PC-9 (cell line): ENCODE measurements at regions not wholly inside any gene's neighbourhood (a gene's known extent, or its start where the extent isn't known, plus 50 kb on each side); places are given as distances from the start of the nearest gene placed in this dataset.

Source experiments
- BruUV-seq: library from RNA; stranded (reverse); fragments of 400-500 nt; replicated peaks from 2 replicates; lab custom pipeline; 2021; lab: Mats Ljungman, UMichigan
- CTCF ChIA-PET: fragments of 300-600 bp; sonication (Branson Sonifier 250); formaldehyde crosslinking; loops from one replicate; lab custom pipeline; 2022; ENCODE audit warnings: antibody characterized with exemption; lab: Charles Lee
- POLR2A ChIA-PET: fragments of 300-600 bp; sonication (Branson Sonifier 250); formaldehyde crosslinking; loops from one replicate; lab custom pipeline; 2022; ENCODE audit warnings: antibody characterized with exemption; ENCODE audit not compliant: unreplicated experiment; lab: Charles Lee
- DNase-seq, 2 experiments: peaks; one replicate each; pipeline versions ENCODE4 v3.0.0 to v3.0.0-alpha.2; 2015 to 2022; ENCODE audit warnings: mixed read lengths in 1 of 2
- H2AFZ ChIP-seq: fragments of 200-600 bp; sonication (generic); 2 replicates; pipeline ENCODE4 v1.8.1; 2017; ENCODE audit warnings: antibody characterized with exemption
- H3F3A ChIP-seq: fragments of 200-600 bp; sonication (generic); 2 replicates; pipeline ENCODE4 v1.8.1; 2017; ENCODE audit warnings: antibody characterized with exemption, mild to moderate bottlenecking, low read depth; ENCODE audit not compliant: insufficient read depth
- H3K27ac ChIP-seq: fragments of 200-600 bp; sonication (generic); 2 replicates; pipeline ENCODE4 v1.6.1; 2016; ENCODE audit warnings: mixed run types
- H3K27me3 ChIP-seq: fragments of 200-600 bp; sonication (generic); 2 replicates; pipeline ENCODE4 v1.6.1; 2016; ENCODE audit warnings: low read depth, mixed run types; ENCODE audit not compliant: insufficient read depth
- H3K36me3 ChIP-seq: fragments of 200-600 bp; sonication (generic); 2 replicates; pipeline ENCODE4 v1.6.1; 2016; ENCODE audit warnings: low read depth, mixed run types
- H3K4me1 ChIP-seq: fragments of 200-600 bp; sonication (generic); replicated peaks from 2 replicates; pipeline ENCODE4 v1.6.1; 2016; ENCODE audit warnings: mixed run types; ENCODE audit not compliant: insufficient read depth
- H3K4me2 ChIP-seq: fragments of 200-600 bp; sonication (generic); 2 replicates; pipeline ENCODE4 v1.6.1; 2017; ENCODE audit warnings: mixed run types
- H3K4me3 ChIP-seq: fragments of 200-600 bp; sonication (generic); 2 replicates; pipeline ENCODE4 v1.6.1; 2016; ENCODE audit warnings: mixed run types
- H3K79me2 ChIP-seq: fragments of 200-600 bp; sonication (generic); 2 replicates; pipeline ENCODE4 v1.6.1; 2017; ENCODE audit warnings: low read depth, mixed run types
- H3K9me2 ChIP-seq: fragments of 200-600 bp; sonication (generic); 2 replicates; pipeline ENCODE4 v1.8.1; 2017; ENCODE audit warnings: mild to moderate bottlenecking; ENCODE audit not compliant: insufficient read depth
- H3K9me3 ChIP-seq: fragments of 200-600 bp; sonication (generic); 2 replicates; pipeline ENCODE4 v1.8.1; 2016; ENCODE audit warnings: low read depth; ENCODE audit not compliant: insufficient read depth
- H4K20me1 ChIP-seq: fragments of 200-600 bp; sonication (generic); 2 replicates; pipeline ENCODE4 v1.8.1; 2017; ENCODE audit not compliant: insufficient read depth
- EZH2 ChIP-seq: fragments of 200-600 bp; sonication (generic); IDR thresholded peaks from 2 replicates; pipeline ENCODE4 v1.8.0; 2017; ENCODE audit warnings: antibody characterized with exemption, low read depth
- intact Hi-C: fragments of 100-400 bp; cut with micrococcal nuclease; formaldehyde crosslinking; loops from one replicate; pipeline ENCODE4 v1.10.0; 2022; ENCODE audit not compliant: unreplicated experiment
- TF ChIP-seq, protein P1 (sequence below): fragments of 200-600 bp; sonication (generic); conservative IDR thresholded peaks from 2 replicates; pipeline ENCODE4 v1.6.1; 2017; ENCODE audit warnings: mixed run types, antibody characterized with exemption, mild to moderate bottlenecking, moderate library complexity

DNA sequence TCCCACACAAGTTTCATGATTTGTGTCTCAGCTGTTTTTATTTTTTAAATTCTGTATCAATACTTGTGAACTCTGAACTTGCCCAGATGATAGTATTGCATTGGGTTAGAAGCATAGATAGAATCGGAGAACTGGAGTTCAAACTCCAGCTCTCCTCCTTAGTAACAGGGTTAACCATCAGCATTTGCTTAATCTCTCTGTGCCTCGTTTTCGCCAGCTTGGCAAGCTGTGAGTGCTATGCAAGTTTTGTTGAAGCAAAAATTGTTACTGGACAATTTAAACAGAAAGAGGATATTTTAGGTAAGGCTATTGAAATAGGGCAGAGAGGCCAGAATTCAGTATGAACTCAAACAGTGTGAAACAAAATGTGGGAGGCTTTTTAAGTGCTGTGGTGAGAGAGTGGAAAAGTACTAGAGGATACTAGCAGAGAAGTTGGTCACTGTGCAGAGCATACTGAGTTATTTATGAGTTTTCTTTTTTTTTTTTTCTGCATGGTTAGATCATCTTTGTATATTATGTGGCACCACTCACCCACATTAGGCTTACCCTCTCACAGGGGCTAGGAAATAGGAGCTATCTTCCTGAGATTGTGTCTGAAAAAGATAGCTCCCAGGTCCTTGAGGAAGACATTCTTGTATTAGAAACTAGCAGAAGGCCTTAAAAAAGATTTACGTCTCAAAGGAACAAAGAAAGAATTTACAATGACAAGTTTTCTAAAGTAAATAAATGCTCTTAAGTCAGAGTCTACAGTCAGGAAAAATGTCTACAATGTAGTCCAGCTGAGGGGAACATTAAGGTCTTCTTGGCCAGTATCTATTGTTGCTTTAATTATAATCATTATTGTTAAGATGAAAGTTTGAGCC, 1126.6 kb downstream of the FAT4 start:
- Histone ChIP-seq H3F3A (no peaks in the 10 kb centered on the region), H3K4me2 (no peak overlapping the region), H3K9me3 (no peaks in the 10 kb centered on the region), H3K4me1 (no peaks in the 10 kb centered on the region), H3K79me2 (no peaks in the 10 kb centered on the region), H4K20me1 (no peaks in the 10 kb centered on the region), H3K4me3 (no peak overlapping the region), H3K27ac (no peak overlapping the region), H3K27me3 (no peaks in the 10 kb centered on the region), H3K9me2 (no peaks in the 10 kb centered on the region; the same call in 1 of the 2 replicates), H2AFZ (no peak overlapping the region), H3K36me3 (no peaks in the 10 kb centered on the region)
- TF ChIP-seq, protein P1, sequence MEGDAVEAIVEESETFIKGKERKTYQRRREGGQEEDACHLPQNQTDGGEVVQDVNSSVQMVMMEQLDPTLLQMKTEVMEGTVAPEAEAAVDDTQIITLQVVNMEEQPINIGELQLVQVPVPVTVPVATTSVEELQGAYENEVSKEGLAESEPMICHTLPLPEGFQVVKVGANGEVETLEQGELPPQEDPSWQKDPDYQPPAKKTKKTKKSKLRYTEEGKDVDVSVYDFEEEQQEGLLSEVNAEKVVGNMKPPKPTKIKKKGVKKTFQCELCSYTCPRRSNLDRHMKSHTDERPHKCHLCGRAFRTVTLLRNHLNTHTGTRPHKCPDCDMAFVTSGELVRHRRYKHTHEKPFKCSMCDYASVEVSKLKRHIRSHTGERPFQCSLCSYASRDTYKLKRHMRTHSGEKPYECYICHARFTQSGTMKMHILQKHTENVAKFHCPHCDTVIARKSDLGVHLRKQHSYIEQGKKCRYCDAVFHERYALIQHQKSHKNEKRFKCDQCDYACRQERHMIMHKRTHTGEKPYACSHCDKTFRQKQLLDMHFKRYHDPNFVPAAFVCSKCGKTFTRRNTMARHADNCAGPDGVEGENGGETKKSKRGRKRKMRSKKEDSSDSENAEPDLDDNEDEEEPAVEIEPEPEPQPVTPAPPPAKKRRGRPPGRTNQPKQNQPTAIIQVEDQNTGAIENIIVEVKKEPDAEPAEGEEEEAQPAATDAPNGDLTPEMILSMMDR = no peak
- TF ChIP-seq EZH2 = no peak
- no peak for DNase-seq
- intact Hi-C loops = no loop called here
- no TSS peak for BruUV-seq
- CTCF ChIA-PET = interaction anchor here (0.6 kb wide), 1 partner anchor 83 kb away, joined by 4 read pairs; no protein-coding TSS in a partner anchor
- POLR2A ChIA-PET = no interaction called here

DNA sequence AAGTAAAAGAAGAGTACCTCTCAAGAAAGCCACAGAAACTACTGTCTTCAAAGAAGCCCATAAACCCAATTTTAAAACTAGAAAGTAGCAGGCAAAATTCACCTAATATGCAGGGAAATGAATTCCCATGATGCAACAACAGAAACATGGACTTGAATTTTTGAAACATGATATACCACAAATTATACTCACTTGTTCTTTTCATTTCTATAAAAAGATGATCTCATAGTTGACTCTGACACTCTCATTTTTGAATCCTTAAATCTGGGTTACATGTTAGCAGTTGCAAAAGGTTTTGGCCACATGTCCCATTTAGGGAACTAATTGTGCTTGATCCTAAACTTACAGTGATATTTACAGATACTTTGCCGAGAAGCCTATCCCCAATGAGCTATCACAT, 1130.8 kb downstream of the FAT4 start:
- Histone ChIP-seq H3K4me1 (no peaks in the 10 kb centered on the region), H3F3A (no peaks in the 10 kb centered on the region), H2AFZ (no peak overlapping the region), H3K79me2 (no peaks in the 10 kb centered on the region), H3K9me3 (no peaks in the 10 kb centered on the region), H3K4me2 (no peak overlapping the region), H3K27ac (no peak overlapping the region), H3K27me3 (no peaks in the 10 kb centered on the region), H3K9me2 (no peaks in the 10 kb centered on the region), H3K36me3 (no peaks in the 10 kb centered on the region), H4K20me1 (no peaks in the 10 kb centered on the region), H3K4me3 (no peak overlapping the region)
- no peak for DNase-seq
- POLR2A ChIA-PET = no interaction called here
- intact Hi-C loops = no loop called here
- TF ChIP-seq EZH2 = no peak
- TF ChIP-seq, protein P1 = no peak
- CTCF ChIA-PET = no interaction called here
- no TSS peak for BruUV-seq

DNA sequence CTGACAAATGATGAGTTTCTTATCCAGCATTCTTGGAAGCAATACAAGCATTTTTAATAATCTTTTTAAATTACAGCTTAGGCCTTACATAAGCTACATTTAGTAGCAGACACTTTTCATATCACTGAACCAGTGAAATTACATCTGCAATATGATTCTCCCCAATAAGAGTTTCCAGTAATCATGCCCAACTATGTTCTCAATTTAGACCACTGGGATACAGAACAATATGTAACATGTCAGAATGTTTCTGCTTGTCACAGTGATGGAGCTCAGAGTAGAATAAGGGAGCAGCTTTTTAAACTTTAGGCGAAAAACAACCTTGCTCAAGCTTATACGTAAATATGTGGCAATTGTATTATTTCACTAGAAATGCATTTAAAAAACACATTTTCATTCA, 1132.2 kb downstream of the FAT4 start:
- H4K20me1 ChIP-seq = no peaks in the 10 kb centered on the region
- ChIA-PET CTCF (no interaction called here), POLR2A (no interaction called here)
- no TSS peak for BruUV-seq
- TF ChIP-seq EZH2 = no peak
- TF ChIP-seq, protein P1 = no peak
- H3K4me2 ChIP-seq = no peak overlapping the region
- no peaks in the 10 kb centered on the region for H3K27me3 ChIP-seq
- H2AFZ ChIP-seq = no peak overlapping the region
- H3K36me3 ChIP-seq = no peaks in the 10 kb centered on the region
- no peak for DNase-seq
- no peaks in the 10 kb centered on the region for H3K9me2 ChIP-seq
- H3K79me2 ChIP-seq = no peaks in the 10 kb centered on the region
- intact Hi-C loops = no loop called here
- no peaks in the 10 kb centered on the region for H3F3A ChIP-seq
- H3K27ac ChIP-seq = no peak overlapping the region
- no peaks in the 10 kb centered on the region for H3K4me1 ChIP-seq
- no peak overlapping the region for H3K4me3 ChIP-seq
- H3K9me3 ChIP-seq = no peaks in the 10 kb centered on the region
